ENCODE measurements at regions not wholly inside any gene's neighbourhood (a gene's known extent, or its start where the extent isn't known, plus 50 kb on each side); places are given as distances from the start of the nearest gene placed in this dataset.

GRCh38 chr22:48362721-48363404 lies 1464.8 kb downstream of the BRD1 start:
- no peak for DNase-seq
- intact Hi-C loops (cut with DNase I): no loop called here
- H3K27ac ChIP-seq: no peak overlapping the region
- TF ChIP-seq CTCF (IDR thresholded peaks at IDR 0.05): no peak
- H3K4me1 ChIP-seq: no peaks in the 10 kb centered on the region
- 66 to 75% methylated on average over 8 to 13 of the region's 15 CpGs for WGBS, 2 donors
- H3K9me3 ChIP-seq: no peaks in the 10 kb centered on the region
- H3K36me3 ChIP-seq: no peaks in the 10 kb centered on the region
- no peak overlapping the region for H3K4me3 ChIP-seq
- peaks cover 0 to 22% (median 0%) of the 10 kb centered on the region in 4 donors for H3K27me3 ChIP-seq

GRCh38 chr22:48361099-48361639 lies 1466.5 kb downstream of the BRD1 start:
- DNase-seq: no peak
- Histone ChIP-seq H3K36me3 (no peaks in the 10 kb centered on the region), H3K4me1 (no peaks in the 10 kb centered on the region), H3K4me3 (no peak overlapping the region), H3K27me3 (peaks cover 0 to 38% (median 0%) of the 10 kb centered on the region in 4 donors), H3K9me3 (no peaks in the 10 kb centered on the region), H3K27ac (no peak overlapping the region)
- intact Hi-C loops (cut with DNase I): no loop called here
- TF ChIP-seq CTCF (IDR thresholded peaks at IDR 0.05): no peak
- TF ChIP-seq POLR2A (IDR thresholded peaks at IDR 0.05): no peak
- 83 to 92% methylated on average over 1 of the region's 1 CpG for WGBS, 2 donors

GRCh38 chr22:48359613-48359965 lies 1468.1 kb downstream of the BRD1 start:
- TF ChIP-seq POLR2A (IDR thresholded peaks at IDR 0.05): no peak
- TF ChIP-seq CTCF (IDR thresholded peaks at IDR 0.05): no peak
- Histone ChIP-seq H3K36me3 (no peaks in the 10 kb centered on the region), H3K4me1 (no peaks in the 10 kb centered on the region), H3K27ac (no peak overlapping the region), H3K27me3 (peaks cover 0 to 39% (median 0%) of the 10 kb centered on the region in 4 donors), H3K4me3 (no peak overlapping the region), H3K9me3 (no peaks in the 10 kb centered on the region)
- intact Hi-C loops (cut with DNase I): no loop called here
- WGBS, 2 donors: 79 to 80% methylated on average over 9 to 11 of the region's 14 CpGs
- DNase-seq: no peak

GRCh38 chr22:48358886-48359612 lies 1468.6 kb downstream of the BRD1 start:
- no peaks in the 10 kb centered on the region for H3K36me3 ChIP-seq
- H3K27me3 ChIP-seq: peaks cover 0 to 45% (median 0%) of the 10 kb centered on the region in 4 donors
- DNase-seq: no peak
- no peak for TF ChIP-seq POLR2A (IDR thresholded peaks at IDR 0.05)
- no peak for TF ChIP-seq CTCF (IDR thresholded peaks at IDR 0.05)
- no peaks in the 10 kb centered on the region for H3K4me1 ChIP-seq
- no peaks in the 10 kb centered on the region for H3K9me3 ChIP-seq
- no peak overlapping the region for H3K4me3 ChIP-seq
- WGBS, 2 donors: 70 to 87% methylated on average over 9 to 12 of the region's 18 CpGs
- no peak overlapping the region for H3K27ac ChIP-seq
- intact Hi-C loops (cut with DNase I): no loop called here

DNA sequence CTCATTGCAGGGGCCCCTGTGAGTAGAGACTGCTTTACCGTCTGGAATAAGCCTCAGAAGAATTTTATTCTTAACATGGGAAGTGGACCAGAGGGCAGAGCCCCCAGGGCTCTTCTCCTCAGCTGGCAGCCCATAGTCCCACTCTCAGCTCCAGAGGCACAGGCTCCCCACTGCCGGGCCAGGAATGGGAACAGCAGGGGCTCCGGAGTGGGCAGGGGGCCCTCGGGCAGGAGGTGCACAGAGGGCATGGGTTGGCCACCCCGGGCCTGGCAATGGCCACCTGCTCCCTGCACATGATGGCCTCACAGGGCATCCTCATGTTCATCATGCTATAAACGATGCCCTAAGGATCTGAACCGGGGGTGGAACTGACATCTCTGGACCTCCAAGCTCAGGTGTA lies 1469.7 kb downstream of the BRD1 start:
- H3K27me3 ChIP-seq: peaks cover 0 to 54% (median 0%) of the 10 kb centered on the region in 4 donors
- 14 to 60% methylated on average over 1 of the region's 7 CpGs for WGBS, 2 donors
- TF ChIP-seq POLR2A (IDR thresholded peaks at IDR 0.05): no peak
- no peak for TF ChIP-seq CTCF (IDR thresholded peaks at IDR 0.05)
- no peak overlapping the region for H3K27ac ChIP-seq
- no peak overlapping the region for H3K4me3 ChIP-seq
- no peaks in the 10 kb centered on the region for H3K9me3 ChIP-seq
- no peak for DNase-seq
- H3K36me3 ChIP-seq: no peaks in the 10 kb centered on the region
- H3K4me1 ChIP-seq: no peaks in the 10 kb centered on the region
- intact Hi-C loops (cut with DNase I): no loop called here

All from esophagus squamous epithelium (tissue), 5 donors.